ENCODE measurements at regions not wholly inside any gene's neighbourhood (a gene's known extent, or its start where the extent isn't known, plus 50 kb on each side); places are given as distances from the start of the nearest gene placed in this dataset.

- WGBS, 2 experiments: 92 to 95% methylated on average over 3 of the region's 3 CpGs
- no peaks in the 10 kb centered on the region for H3K9me3 ChIP-seq (ENCODE audit: control insufficient read depth, low read length)
- H3K36me3 ChIP-seq (ENCODE audit: control insufficient read depth, insufficient read depth, low read length): no peaks in the 10 kb centered on the region
- no peaks in the 10 kb centered on the region for H3K4me1 ChIP-seq (ENCODE audit: control insufficient read depth, insufficient read depth, low read length)
- H3K4me3 ChIP-seq (ENCODE audit: insufficient read depth, low read depth, low read length): no peak overlapping the region
- no peak overlapping the region for H3K27ac ChIP-seq (ENCODE audit: insufficient read depth, low read depth, low read length, poor library complexity, severe bottlenecking)
- no peaks in the 10 kb centered on the region for H3K27me3 ChIP-seq (ENCODE audit: control insufficient read depth, insufficient read depth, low read length, poor library complexity, severe bottlenecking)
Observed at GRCh38 chr15:96564546-96564945, 234.0 kb downstream of the NR2F2 start.

GRCh38 chr15:96565266-96565665 lies 234.8 kb downstream of the NR2F2 start:
- WGBS, 2 experiments: 91 to 100% methylated on average over 2 of the region's 2 CpGs

DNA sequence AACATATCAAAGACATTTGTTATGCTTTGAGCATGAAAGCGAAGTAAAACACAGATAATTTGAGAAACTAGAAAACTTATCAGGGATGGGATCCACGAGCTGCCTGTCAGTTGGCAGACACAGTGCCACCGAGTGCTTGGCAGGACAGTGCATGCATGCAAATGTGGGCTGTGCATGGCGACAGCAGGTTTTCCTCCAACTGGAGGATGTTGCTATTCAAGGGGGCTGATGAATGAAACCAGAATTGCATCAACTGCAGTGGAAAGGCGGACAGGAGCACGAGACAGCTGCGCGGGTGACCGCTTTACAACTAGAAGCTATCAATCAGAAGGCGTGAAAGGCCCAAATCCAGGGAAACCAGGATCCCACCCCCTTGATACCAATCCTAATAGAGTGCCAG lies 244.3 kb downstream of the NR2F2 start:
- Histone ChIP-seq H3K27me3 (ENCODE audit: control insufficient read depth, insufficient read depth, low read length, poor library complexity, severe bottlenecking) (no peaks in the 10 kb centered on the region), H3K4me1 (ENCODE audit: control insufficient read depth, insufficient read depth, low read length) (no peaks in the 10 kb centered on the region), H3K27ac (ENCODE audit: insufficient read depth, low read depth, low read length, poor library complexity, severe bottlenecking) (no peak overlapping the region), H3K4me3 (ENCODE audit: insufficient read depth, low read depth, low read length) (no peak overlapping the region), H3K9me3 (ENCODE audit: control insufficient read depth, low read length) (no peaks in the 10 kb centered on the region), H3K36me3 (ENCODE audit: control insufficient read depth, insufficient read depth, low read length) (no peaks in the 10 kb centered on the region)
- 94 to 97% methylated on average over 10 of the region's 10 CpGs for WGBS, 2 experiments

More at GRCh38 chr15:96565266-96565665, 234.8 kb downstream of the NR2F2 start:
- H3K4me1 ChIP-seq (ENCODE audit: control insufficient read depth, insufficient read depth, low read length): no peaks in the 10 kb centered on the region
- H3K36me3 ChIP-seq (ENCODE audit: control insufficient read depth, insufficient read depth, low read length): no peaks in the 10 kb centered on the region
- no peaks in the 10 kb centered on the region for H3K9me3 ChIP-seq (ENCODE audit: control insufficient read depth, low read length)
- H3K27me3 ChIP-seq (ENCODE audit: control insufficient read depth, insufficient read depth, low read length, poor library complexity, severe bottlenecking): no peaks in the 10 kb centered on the region
- no peak overlapping the region for H3K4me3 ChIP-seq (ENCODE audit: insufficient read depth, low read depth, low read length)
- H3K27ac ChIP-seq (ENCODE audit: insufficient read depth, low read depth, low read length, poor library complexity, severe bottlenecking): no peak overlapping the region

GRCh38 chr15:96576596-96576995 lies 246.1 kb downstream of the NR2F2 start:
- WGBS, 2 experiments: 90 to 91% methylated on average over 5 to 6 of the region's 6 CpGs
- Histone ChIP-seq H3K9me3 (ENCODE audit: control insufficient read depth, low read length) (no peaks in the 10 kb centered on the region), H3K27me3 (ENCODE audit: control insufficient read depth, insufficient read depth, low read length, poor library complexity, severe bottlenecking) (no peaks in the 10 kb centered on the region), H3K27ac (ENCODE audit: insufficient read depth, low read depth, low read length, poor library complexity, severe bottlenecking) (no peak overlapping the region), H3K4me3 (ENCODE audit: insufficient read depth, low read depth, low read length) (no peak overlapping the region), H3K36me3 (ENCODE audit: control insufficient read depth, insufficient read depth, low read length) (no peaks in the 10 kb centered on the region), H3K4me1 (ENCODE audit: control insufficient read depth, insufficient read depth, low read length) (no peaks in the 10 kb centered on the region)

GRCh38 chr15:96578393-96578792 lies 247.9 kb downstream of the NR2F2 start:
- Histone ChIP-seq H3K9me3 (ENCODE audit: control insufficient read depth, low read length) (no peaks in the 10 kb centered on the region), H3K27ac (ENCODE audit: insufficient read depth, low read depth, low read length, poor library complexity, severe bottlenecking) (no peak overlapping the region), H3K36me3 (ENCODE audit: control insufficient read depth, insufficient read depth, low read length) (no peaks in the 10 kb centered on the region), H3K4me1 (ENCODE audit: control insufficient read depth, insufficient read depth, low read length) (no peaks in the 10 kb centered on the region), H3K27me3 (ENCODE audit: control insufficient read depth, insufficient read depth, low read length, poor library complexity, severe bottlenecking) (no peaks in the 10 kb centered on the region), H3K4me3 (ENCODE audit: insufficient read depth, low read depth, low read length) (no peak overlapping the region)
- 81 to 89% methylated on average over 5 of the region's 5 CpGs for WGBS, 2 experiments

GRCh38 chr15:96581371-96581770 lies 250.9 kb downstream of the NR2F2 start:
- H3K27me3 ChIP-seq (ENCODE audit: control insufficient read depth, insufficient read depth, low read length, poor library complexity, severe bottlenecking): no peaks in the 10 kb centered on the region
- peaks cover 16% of the 10 kb centered on the region for H3K4me1 ChIP-seq (ENCODE audit: control insufficient read depth, insufficient read depth, low read length)
- H3K27ac ChIP-seq (ENCODE audit: insufficient read depth, low read depth, low read length, poor library complexity, severe bottlenecking): no peak overlapping the region
- H3K36me3 ChIP-seq (ENCODE audit: control insufficient read depth, insufficient read depth, low read length): no peaks in the 10 kb centered on the region
- no peaks in the 10 kb centered on the region for H3K9me3 ChIP-seq (ENCODE audit: control insufficient read depth, low read length)
- 91 to 95% methylated on average over 11 of the region's 11 CpGs for WGBS, 2 experiments
- no peak overlapping the region for H3K4me3 ChIP-seq (ENCODE audit: insufficient read depth, low read depth, low read length)

GRCh38 chr15:96582473-96582872 lies 252.0 kb downstream of the NR2F2 start:
- H3K4me3 ChIP-seq (ENCODE audit: insufficient read depth, low read depth, low read length): no peak overlapping the region
- no peaks in the 10 kb centered on the region for H3K9me3 ChIP-seq (ENCODE audit: control insufficient read depth, low read length)
- no peaks in the 10 kb centered on the region for H3K36me3 ChIP-seq (ENCODE audit: control insufficient read depth, insufficient read depth, low read length)
- no peak overlapping the region for H3K27ac ChIP-seq (ENCODE audit: insufficient read depth, low read depth, low read length, poor library complexity, severe bottlenecking)
- no peaks in the 10 kb centered on the region for H3K27me3 ChIP-seq (ENCODE audit: control insufficient read depth, insufficient read depth, low read length, poor library complexity, severe bottlenecking)
- 94% methylated on average over 11 of the region's 11 CpGs for WGBS, 2 experiments
- H3K4me1 ChIP-seq (ENCODE audit: control insufficient read depth, insufficient read depth, low read length): peaks cover 16% of the 10 kb centered on the region

DNA sequence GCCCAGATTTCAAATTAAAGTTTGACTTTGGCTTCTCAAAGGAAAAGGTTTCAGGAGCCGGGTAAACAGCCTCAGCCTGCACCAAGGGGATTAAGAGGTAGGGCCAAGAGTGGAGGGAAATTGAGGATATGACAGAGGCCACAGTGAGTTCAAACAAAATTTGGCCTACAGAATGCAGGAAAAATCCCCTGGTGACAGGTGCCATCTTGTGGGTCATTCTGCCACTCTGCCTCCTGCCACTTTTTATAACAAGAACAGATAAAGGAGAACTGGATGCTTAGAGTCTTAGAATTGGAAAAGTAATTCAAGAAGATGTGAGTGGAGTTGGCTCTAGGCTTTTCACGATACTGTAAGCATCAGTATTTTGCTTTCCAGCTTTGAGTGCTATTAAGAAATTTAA lies 253.2 kb downstream of the NR2F2 start:
- H3K9me3 ChIP-seq (ENCODE audit: control insufficient read depth, low read length): no peaks in the 10 kb centered on the region
- WGBS, 2 experiments: 84 to 94% methylated on average over 2 of the region's 2 CpGs
- peaks cover 16% of the 10 kb centered on the region for H3K4me1 ChIP-seq (ENCODE audit: control insufficient read depth, insufficient read depth, low read length)
- H3K27ac ChIP-seq (ENCODE audit: insufficient read depth, low read depth, low read length, poor library complexity, severe bottlenecking): no peak overlapping the region
- H3K27me3 ChIP-seq (ENCODE audit: control insufficient read depth, insufficient read depth, low read length, poor library complexity, severe bottlenecking): no peaks in the 10 kb centered on the region
- H3K36me3 ChIP-seq (ENCODE audit: control insufficient read depth, insufficient read depth, low read length): no peaks in the 10 kb centered on the region
- no peak overlapping the region for H3K4me3 ChIP-seq (ENCODE audit: insufficient read depth, low read depth, low read length)

- Histone ChIP-seq H3K4me1 (ENCODE audit: control insufficient read depth, insufficient read depth, low read length) (peaks cover 21% of the 10 kb centered on the region), H3K36me3 (ENCODE audit: control insufficient read depth, insufficient read depth, low read length) (no peaks in the 10 kb centered on the region), H3K27ac (ENCODE audit: insufficient read depth, low read depth, low read length, poor library complexity, severe bottlenecking) (no peak overlapping the region), H3K4me3 (ENCODE audit: insufficient read depth, low read depth, low read length) (no peak overlapping the region), H3K27me3 (ENCODE audit: control insufficient read depth, insufficient read depth, low read length, poor library complexity, severe bottlenecking) (no peaks in the 10 kb centered on the region), H3K9me3 (ENCODE audit: control insufficient read depth, low read length) (no peaks in the 10 kb centered on the region)
- 65 to 86% methylated on average over 7 to 9 of the region's 9 CpGs for WGBS, 2 experiments
Observed at GRCh38 chr15:96585484-96586386, 255.2 kb downstream of the NR2F2 start.

GRCh38 chr15:96586901-96587300 lies 256.4 kb downstream of the NR2F2 start:
- Histone ChIP-seq H3K27me3 (ENCODE audit: control insufficient read depth, insufficient read depth, low read length, poor library complexity, severe bottlenecking) (no peaks in the 10 kb centered on the region), H3K4me3 (ENCODE audit: insufficient read depth, low read depth, low read length) (no peak overlapping the region)
- WGBS, 2 experiments: 94 to 95% methylated on average over 4 of the region's 4 CpGs

More at GRCh38 chr15:96586901-96587300, 256.4 kb downstream of the NR2F2 start:
- Histone ChIP-seq H3K4me1 (ENCODE audit: control insufficient read depth, insufficient read depth, low read length) (peaks cover 21% of the 10 kb centered on the region), H3K36me3 (ENCODE audit: control insufficient read depth, insufficient read depth, low read length) (no peaks in the 10 kb centered on the region), H3K9me3 (ENCODE audit: control insufficient read depth, low read length) (no peaks in the 10 kb centered on the region), H3K27ac (ENCODE audit: insufficient read depth, low read depth, low read length, poor library complexity, severe bottlenecking) (no peak overlapping the region)
